PC-3 (cell line): ENCODE measurements at regions not wholly inside any gene's neighbourhood (a gene's known extent, or its start where the extent isn't known, plus 50 kb on each side); places are given as distances from the start of the nearest gene placed in this dataset.

ENCODE experiments used
- EZH2 ChIP-seq: fragments of 300-600 bp; sonication (generic); IDR thresholded peaks from one replicate; pipeline ENCODE4 v1.6.1; 2017; ENCODE audit warnings: antibody characterized with exemption, mild to moderate bottlenecking, low read length; ENCODE audit not compliant: unreplicated experiment
- TF ChIP-seq, protein P1 (sequence below): fragments of 300-600 bp; sonication (generic); conservative IDR thresholded peaks from 2 replicates; pipeline ENCODE4 v1.5.1; 2017; ENCODE audit warnings: antibody characterized with exemption, low read depth, mild to moderate bottlenecking, low read length

DNA sequence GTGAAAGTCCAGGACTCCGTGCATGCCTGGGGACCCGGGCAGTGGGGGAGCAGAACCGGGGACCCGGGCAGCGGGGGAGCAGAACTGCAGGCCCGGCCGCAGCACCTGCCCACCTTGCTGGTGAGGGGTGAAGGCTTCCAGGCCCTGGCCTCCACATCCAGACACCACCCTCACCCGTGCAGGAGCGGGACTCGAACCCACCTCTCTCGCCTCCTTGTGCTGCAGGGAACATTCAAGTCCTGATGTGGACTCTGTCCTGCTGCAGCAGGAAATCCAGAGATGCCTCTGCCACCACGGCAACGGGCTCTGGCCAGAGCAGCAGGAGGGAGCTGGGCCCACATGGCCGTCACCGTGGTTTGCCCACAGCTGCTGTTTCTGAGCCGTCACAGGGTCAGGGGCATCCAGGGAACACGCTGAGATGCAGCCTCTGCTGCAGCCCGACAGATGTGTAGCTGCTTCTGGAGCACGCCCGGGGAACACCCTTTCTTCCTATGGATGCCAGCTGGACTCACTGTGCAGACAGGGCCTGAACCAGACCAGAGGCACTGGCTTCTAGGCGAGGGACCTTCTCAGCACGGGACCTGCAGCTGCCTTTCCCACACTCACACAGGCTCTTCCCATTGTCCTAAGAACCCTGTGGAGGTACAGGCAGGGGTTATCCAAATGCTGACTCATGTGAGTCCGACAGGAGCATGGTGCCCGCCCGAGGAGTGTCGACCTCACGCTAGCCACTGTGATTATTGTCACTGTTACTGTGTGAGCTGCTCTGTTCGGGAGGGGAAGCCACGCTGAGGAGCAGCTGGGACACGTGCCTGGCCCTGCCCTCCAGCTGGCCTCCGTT, 89.2 kb upstream of the CTDP1 start:
- TF ChIP-seq, protein P1, sequence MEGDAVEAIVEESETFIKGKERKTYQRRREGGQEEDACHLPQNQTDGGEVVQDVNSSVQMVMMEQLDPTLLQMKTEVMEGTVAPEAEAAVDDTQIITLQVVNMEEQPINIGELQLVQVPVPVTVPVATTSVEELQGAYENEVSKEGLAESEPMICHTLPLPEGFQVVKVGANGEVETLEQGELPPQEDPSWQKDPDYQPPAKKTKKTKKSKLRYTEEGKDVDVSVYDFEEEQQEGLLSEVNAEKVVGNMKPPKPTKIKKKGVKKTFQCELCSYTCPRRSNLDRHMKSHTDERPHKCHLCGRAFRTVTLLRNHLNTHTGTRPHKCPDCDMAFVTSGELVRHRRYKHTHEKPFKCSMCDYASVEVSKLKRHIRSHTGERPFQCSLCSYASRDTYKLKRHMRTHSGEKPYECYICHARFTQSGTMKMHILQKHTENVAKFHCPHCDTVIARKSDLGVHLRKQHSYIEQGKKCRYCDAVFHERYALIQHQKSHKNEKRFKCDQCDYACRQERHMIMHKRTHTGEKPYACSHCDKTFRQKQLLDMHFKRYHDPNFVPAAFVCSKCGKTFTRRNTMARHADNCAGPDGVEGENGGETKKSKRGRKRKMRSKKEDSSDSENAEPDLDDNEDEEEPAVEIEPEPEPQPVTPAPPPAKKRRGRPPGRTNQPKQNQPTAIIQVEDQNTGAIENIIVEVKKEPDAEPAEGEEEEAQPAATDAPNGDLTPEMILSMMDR = no peak
- TF ChIP-seq EZH2 = no peak
